Gastrocnemius medialis (tissue), 4 donors: ENCODE measurements at regions not wholly inside any gene's neighbourhood (a gene's known extent, or its start where the extent isn't known, plus 50 kb on each side); places are given as distances from the start of the nearest gene placed in this dataset.
"Not testable (repeated sequence)": the region's sequence is repeated elsewhere in the genome, so short reads cannot be mapped to it uniquely, and the experiment has no call there.

Experiments used
- ATAC-seq, 2 donors: fragments of 150-250 bp; one replicate each; pipeline ENCODE4 v1.9.1; 2016
- DNase-seq, 2 donors: peaks; one replicate each; pipeline ENCODE4 v3.0.0-alpha.2; 2019
- H3K27ac ChIP-seq, 4 donors: fragments of 200-600 bp; sonication (generic); 1 replicate in 1 of 4; 2 replicates in 3 of 4; pipeline ENCODE4 v1.5.1; 2016 to 2018; ENCODE audit warnings: mild to moderate bottlenecking in 2 of 4, moderate library complexity in 1 of 4
- H3K27me3 ChIP-seq, 3 donors: fragments of 200-600 bp; sonication (generic) in 2 of 3; 1 replicate in 1 of 3; 2 replicates in 2 of 3; pipeline versions ENCODE4 v1.5.1 to v1.6.0; 2016 to 2019; ENCODE audit warnings: mild to moderate bottlenecking in 1 of 3, moderate library complexity in 1 of 3
- H3K36me3 ChIP-seq, 2 donors: fragments of 200-600 bp; sonication (generic) in 1 of 2; one replicate each; pipeline ENCODE4 v1.5.1; 2017 to 2018
- H3K4me1 ChIP-seq, 2 donors: fragments of 200-600 bp; sonication (generic) in 1 of 2; one replicate each; pipeline ENCODE4 v1.5.1; 2016 to 2017; ENCODE audit warnings: mild to moderate bottlenecking in 2 of 2
- H3K4me3 ChIP-seq, 4 donors: fragments of 200-600 bp; sonication (generic) in 3 of 4; 1 replicate in 1 of 4; 2 replicates in 3 of 4; pipeline ENCODE4 v1.5.1; 2016 to 2019; ENCODE audit warnings: mild to moderate bottlenecking in 2 of 4
- H3K9me3 ChIP-seq, 3 donors: fragments of 200-600 bp; sonication (generic) in 2 of 3; 1 replicate in 1 of 3; 2 replicates in 2 of 3; pipeline ENCODE4 v1.5.1; 2016 to 2019
- CTCF ChIP-seq, 5 experiments: fragments of 450-650 bp in 3 of 5; fragments of 200-600 bp in 2 of 5; sonication (generic) in 2 of 5; IDR thresholded peaks in 4 of 5; conservative IDR thresholded peaks in 1 of 5; 1 replicate in 4 of 5; 2 replicates in 1 of 5; pipeline ENCODE4 v1.5.1; 2016 to 2019; ENCODE audit warnings: antibody characterized with exemption in 5 of 5, mild to moderate bottlenecking in 3 of 5, moderate library complexity in 3 of 5
- POLR2A ChIP-seq, 2 donors: fragments of 450-650 bp; IDR thresholded peaks; one replicate each; pipeline ENCODE4 v1.6.1; 2017; ENCODE audit warnings: antibody characterized with exemption in 2 of 2, mild to moderate bottlenecking in 2 of 2, moderate library complexity in 2 of 2
- in situ Hi-C, 4 donors: fragments of 200-750 bp; cut with MboI; loops; one replicate each; pipeline versions ENCODE4 v1.15.0 to v1.8.0; 2017; ENCODE audit warnings: low sequenced_read_pairs in 4 of 4
- intact Hi-C: fragments of 100-400 bp; cut with DNase I; formaldehyde crosslinking; loops from one replicate; pipeline ENCODE4 v1.15.1; 2023; ENCODE audit warnings: low total_unique reads

- in situ Hi-C loops, result no loop called here
- no peaks in the 10 kb centered on the region for H3K4me1 ChIP-seq
- intact Hi-C loops, result no loop called here
- TF ChIP-seq CTCF (IDR thresholded peaks at IDR 0.05 in 4 of 5, conservative IDR thresholded peaks at IDR 0.05 in 1 of 5) (no peak), POLR2A (IDR thresholded peaks at IDR 0.05) (no peak)
- no peaks in the 10 kb centered on the region for H3K27me3 ChIP-seq
- no peak overlapping the region for H3K4me3 ChIP-seq
- no peaks in the 10 kb centered on the region for H3K36me3 ChIP-seq
- no peak overlapping the region for H3K27ac ChIP-seq
- no peak for ATAC-seq
- no peaks in the 10 kb centered on the region for H3K9me3 ChIP-seq
- no peak for DNase-seq
These were observed 419.3 kb upstream of the KLHL1 start for GRCh38 chr13:70527599-70527998.

GRCh38 chr13:70523622-70524021 is 415.4 kb upstream of the KLHL1 start:
- in situ Hi-C loops (no loop called here), intact Hi-C loops (no loop called here)
- DNase-seq, result no peak
- no peaks in the 10 kb centered on the region for H3K27me3 ChIP-seq
- H3K9me3 ChIP-seq, result no peaks in the 10 kb centered on the region
- no peak overlapping the region for H3K4me3 ChIP-seq
- TF ChIP-seq CTCF (IDR thresholded peaks at IDR 0.05 in 4 of 5, conservative IDR thresholded peaks at IDR 0.05 in 1 of 5), result no peak
- TF ChIP-seq POLR2A (IDR thresholded peaks at IDR 0.05), result no peak
- no peaks in the 10 kb centered on the region for H3K4me1 ChIP-seq
- H3K27ac ChIP-seq, result no peak overlapping the region
- no peak for ATAC-seq
- no peaks in the 10 kb centered on the region for H3K36me3 ChIP-seq

- Histone ChIP-seq H3K27ac (no peak overlapping the region), H3K4me1 (no peaks in the 10 kb centered on the region), H3K4me3 (no peak overlapping the region), H3K27me3 (no peaks in the 10 kb centered on the region), H3K36me3 (no peaks in the 10 kb centered on the region), H3K9me3 (no peaks in the 10 kb centered on the region)
- in situ Hi-C loops (no loop called here), intact Hi-C loops (no loop called here)
- no peak for TF ChIP-seq POLR2A (IDR thresholded peaks at IDR 0.05)
- no peak for DNase-seq
- no peak for ATAC-seq
These were observed 412.2 kb upstream of the KLHL1 start for GRCh38 chr13:70520275-70521036.

DNA sequence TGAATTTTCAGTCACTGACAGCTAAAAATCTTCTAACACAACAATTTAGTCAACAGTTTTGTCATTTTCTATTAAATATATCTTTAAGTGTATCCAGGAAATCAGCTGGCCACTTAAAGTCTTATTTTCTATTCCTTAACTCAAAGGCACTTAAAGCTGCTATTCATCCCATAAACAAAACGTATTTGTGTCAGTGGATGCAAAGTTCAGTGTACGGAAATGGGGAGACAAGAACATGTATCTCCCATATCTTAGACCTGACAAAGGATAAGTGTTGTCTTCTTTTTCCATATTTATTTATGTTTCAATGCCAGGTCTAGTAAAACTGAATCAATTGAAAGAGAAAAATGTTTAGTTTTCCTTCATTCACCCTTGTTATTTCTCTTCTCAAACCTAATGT is 409.8 kb upstream of the KLHL1 start:
- no peaks in the 10 kb centered on the region for H3K27me3 ChIP-seq
- intact Hi-C loops (no loop called here), in situ Hi-C loops (no loop called here)
- H3K4me1 ChIP-seq, result no peaks in the 10 kb centered on the region
- no peaks in the 10 kb centered on the region for H3K36me3 ChIP-seq
- no peak for ATAC-seq
- H3K9me3 ChIP-seq, result no peaks in the 10 kb centered on the region
- TF ChIP-seq CTCF (IDR thresholded peaks at IDR 0.05 in 4 of 5, conservative IDR thresholded peaks at IDR 0.05 in 1 of 5) (no peak), POLR2A (IDR thresholded peaks at IDR 0.05) (no peak)
- no peak for DNase-seq
- H3K27ac ChIP-seq, result no peak overlapping the region
- H3K4me3 ChIP-seq, result no peak overlapping the region

DNA sequence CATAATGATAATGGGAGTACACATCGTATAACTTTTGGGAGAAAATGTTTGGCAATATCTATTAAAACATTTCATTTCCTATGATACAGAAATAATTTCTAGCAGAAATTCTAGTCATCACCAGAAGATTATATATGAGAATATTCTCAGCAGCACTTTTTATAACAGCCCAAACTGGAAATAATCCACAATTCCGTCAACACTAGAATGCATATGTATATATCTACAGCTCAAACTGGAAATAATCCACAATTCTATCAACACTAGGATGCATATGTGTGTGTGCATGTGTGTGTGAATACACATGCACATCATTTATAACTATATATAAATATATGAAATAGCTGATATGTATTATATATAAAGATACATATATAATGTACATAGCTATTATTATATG is 408.0 kb upstream of the KLHL1 start:
- intact Hi-C loops (no loop called here), in situ Hi-C loops (no loop called here)
- no peak overlapping the region for H3K27ac ChIP-seq
- no peak for TF ChIP-seq CTCF (IDR thresholded peaks at IDR 0.05 in 4 of 5, conservative IDR thresholded peaks at IDR 0.05 in 1 of 5)
- no peaks in the 10 kb centered on the region for H3K4me1 ChIP-seq
- H3K9me3 ChIP-seq, result no peaks in the 10 kb centered on the region
- H3K27me3 ChIP-seq, result no peaks in the 10 kb centered on the region
- DNase-seq, result no peak
- H3K36me3 ChIP-seq, result no peaks in the 10 kb centered on the region
- no peak overlapping the region for H3K4me3 ChIP-seq
- ATAC-seq, result no peak

- H3K27me3 ChIP-seq, intact Hi-C loops, in situ Hi-C loops, H3K9me3 ChIP-seq, ATAC-seq, DNase-seq, H3K4me1 ChIP-seq, H3K27ac ChIP-seq, H3K4me3 ChIP-seq, H3K36me3 ChIP-seq: not testable (repeated sequence)
These were observed 403.7 kb upstream of the KLHL1 start for GRCh38 chr13:70511861-70512417.
